22Rv1 (cell line): ENCODE measurements at regions not wholly inside any gene's neighbourhood (a gene's known extent, or its start where the extent isn't known, plus 50 kb on each side); places are given as distances from the start of the nearest gene placed in this dataset.

Source experiments
- H3K27ac ChIP-seq: fragments of 450-650 bp; 2 replicates; pipeline ENCODE4 v1.5.1; 2017
- ZFX ChIP-seq: fragments of 450-650 bp; IDR thresholded peaks from 2 replicates; pipeline ENCODE4 v1.6.1; 2017; ENCODE audit warnings: antibody characterized with exemption, borderline replicate concordance
- TF ChIP-seq, protein P1 (sequence below): fragments of 450-650 bp; IDR thresholded peaks from 2 replicates; pipeline ENCODE4 v1.5.1; 2017; ENCODE audit warnings: mild to moderate bottlenecking

DNA sequence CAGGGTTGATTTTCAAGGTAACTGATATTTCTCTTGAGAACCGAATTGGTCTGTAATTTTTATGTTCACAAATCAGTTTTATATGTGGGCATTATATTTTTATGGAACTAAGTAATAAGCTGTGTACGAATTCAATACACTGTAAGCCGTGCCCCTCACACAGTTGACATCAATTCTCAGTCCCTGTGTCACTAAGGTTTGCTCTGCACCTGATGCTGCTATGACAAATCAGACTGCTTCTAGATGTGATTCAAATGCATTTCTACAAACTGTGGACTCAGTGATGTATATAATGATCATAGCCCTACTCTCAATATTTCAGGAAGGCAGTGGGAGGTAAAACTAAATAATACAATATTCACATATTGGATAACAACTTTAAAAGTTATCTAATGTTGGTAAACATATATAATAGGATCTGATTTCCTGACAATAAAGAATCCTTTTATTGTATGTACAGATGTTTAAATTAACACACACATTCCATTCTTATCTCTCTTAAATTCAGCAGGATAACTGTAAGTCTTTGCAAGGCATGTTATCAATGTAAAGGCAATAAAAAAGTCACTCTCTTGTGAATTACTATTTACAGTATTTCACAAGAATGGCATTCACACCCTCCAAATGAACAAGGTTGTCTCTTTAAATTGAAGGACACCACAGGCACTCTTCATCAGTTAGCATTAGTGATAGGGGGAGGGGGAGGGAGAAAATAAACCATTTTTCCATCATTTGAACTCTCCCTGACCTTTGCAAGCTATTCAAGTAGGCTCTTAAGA lies 87.2 kb upstream of the SOX5 start:
- TF ChIP-seq, protein P1, sequence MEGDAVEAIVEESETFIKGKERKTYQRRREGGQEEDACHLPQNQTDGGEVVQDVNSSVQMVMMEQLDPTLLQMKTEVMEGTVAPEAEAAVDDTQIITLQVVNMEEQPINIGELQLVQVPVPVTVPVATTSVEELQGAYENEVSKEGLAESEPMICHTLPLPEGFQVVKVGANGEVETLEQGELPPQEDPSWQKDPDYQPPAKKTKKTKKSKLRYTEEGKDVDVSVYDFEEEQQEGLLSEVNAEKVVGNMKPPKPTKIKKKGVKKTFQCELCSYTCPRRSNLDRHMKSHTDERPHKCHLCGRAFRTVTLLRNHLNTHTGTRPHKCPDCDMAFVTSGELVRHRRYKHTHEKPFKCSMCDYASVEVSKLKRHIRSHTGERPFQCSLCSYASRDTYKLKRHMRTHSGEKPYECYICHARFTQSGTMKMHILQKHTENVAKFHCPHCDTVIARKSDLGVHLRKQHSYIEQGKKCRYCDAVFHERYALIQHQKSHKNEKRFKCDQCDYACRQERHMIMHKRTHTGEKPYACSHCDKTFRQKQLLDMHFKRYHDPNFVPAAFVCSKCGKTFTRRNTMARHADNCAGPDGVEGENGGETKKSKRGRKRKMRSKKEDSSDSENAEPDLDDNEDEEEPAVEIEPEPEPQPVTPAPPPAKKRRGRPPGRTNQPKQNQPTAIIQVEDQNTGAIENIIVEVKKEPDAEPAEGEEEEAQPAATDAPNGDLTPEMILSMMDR: no peak
- TF ChIP-seq ZFX: no peak
- no peak overlapping the region for H3K27ac ChIP-seq

DNA sequence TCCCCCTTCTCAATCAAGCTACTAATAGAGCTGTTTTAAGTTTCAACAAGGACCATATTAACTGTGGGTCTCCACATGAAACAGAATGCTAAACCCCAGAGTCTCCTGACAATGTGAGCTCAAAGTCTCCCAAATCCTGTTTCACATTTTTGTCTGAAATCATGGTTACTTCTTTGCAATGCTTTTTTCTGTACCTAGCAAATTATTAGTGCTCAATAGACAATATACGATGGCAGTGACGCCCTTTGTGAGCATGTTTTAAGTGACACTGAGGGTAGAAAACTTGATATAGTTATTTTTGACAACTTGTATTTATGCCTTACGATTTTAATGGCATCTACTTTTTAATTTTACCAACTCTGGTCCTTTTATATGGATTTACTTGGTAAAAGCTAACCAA lies 85.4 kb upstream of the SOX5 start:
- H3K27ac ChIP-seq: no peak overlapping the region
- TF ChIP-seq, protein P1: no peak
- TF ChIP-seq ZFX: no peak

DNA sequence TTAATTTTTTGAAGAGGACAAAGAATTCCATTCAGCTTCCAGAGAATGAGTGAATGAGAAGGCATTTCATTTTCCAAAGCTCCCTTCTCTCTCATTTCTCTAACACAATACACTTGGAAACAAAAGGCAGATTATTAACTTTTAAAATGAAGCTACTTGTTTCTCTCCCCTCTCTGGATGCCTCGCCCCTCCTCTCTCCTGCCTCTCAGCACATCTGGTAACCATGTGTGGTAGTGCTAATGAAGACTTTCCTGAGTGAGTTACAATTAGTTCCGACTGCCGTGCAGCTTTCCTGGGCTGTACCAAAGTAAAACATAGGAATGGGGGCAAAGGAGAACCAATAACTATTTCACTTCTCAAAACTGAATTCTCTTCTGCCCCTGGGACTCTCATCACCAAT lies 84.7 kb upstream of the SOX5 start:
- H3K27ac ChIP-seq: no peak overlapping the region
- TF ChIP-seq, protein P1: no peak
- TF ChIP-seq ZFX: no peak

DNA sequence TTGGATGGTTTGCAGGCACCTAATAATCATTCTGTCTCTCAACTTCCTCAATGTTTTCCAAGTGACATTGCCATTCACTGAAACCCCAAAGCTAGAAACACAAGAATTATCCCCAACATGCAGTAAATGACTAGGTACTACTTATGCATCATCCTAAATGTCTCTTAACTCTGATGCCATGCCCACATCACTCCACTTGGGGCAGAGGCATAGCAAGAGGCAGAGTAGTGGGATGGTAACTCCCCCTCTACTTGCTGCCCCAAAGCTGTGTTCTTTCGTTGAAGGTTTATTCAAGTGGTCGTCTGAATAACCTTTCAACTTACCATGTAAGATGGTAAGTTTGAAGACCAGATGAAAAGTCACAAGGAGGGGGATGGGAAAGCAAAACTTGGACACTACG lies 77.9 kb upstream of the SOX5 start:
- TF ChIP-seq, protein P1: no peak
- no peak for TF ChIP-seq ZFX
- H3K27ac ChIP-seq: no peak overlapping the region

DNA sequence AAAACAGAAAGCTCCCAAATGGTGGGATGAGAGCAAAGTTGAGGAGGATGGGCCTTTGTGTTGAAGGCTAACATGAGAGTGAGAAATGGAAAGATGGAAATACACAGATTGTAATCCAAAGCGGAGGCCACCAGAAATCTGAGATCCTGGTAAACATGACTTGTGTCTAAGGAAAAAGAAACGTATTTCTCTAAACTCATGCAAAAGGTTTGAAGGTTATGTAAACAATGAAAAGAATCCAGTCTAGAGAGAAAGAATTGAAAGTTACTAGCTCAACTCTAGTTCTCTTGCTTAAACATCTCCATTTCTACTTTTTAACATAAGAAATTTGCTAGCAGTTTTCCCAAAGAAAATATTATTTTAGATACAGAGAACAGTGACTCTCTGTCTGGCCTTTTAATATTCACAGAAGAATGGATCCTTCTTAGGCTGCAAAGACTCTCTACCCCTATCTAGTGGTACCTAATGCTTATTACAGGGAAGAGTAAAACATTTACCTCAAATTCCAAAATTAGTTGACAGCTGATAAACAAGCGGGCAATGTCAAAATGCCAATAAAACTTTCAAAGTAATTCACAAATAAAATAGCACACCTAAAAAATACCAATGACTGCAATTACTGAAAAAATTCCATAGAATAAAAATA lies 75.8 kb upstream of the SOX5 start:
- TF ChIP-seq, protein P1: peak; percentile 81
- no peak for TF ChIP-seq ZFX
- no peak overlapping the region for H3K27ac ChIP-seq

DNA sequence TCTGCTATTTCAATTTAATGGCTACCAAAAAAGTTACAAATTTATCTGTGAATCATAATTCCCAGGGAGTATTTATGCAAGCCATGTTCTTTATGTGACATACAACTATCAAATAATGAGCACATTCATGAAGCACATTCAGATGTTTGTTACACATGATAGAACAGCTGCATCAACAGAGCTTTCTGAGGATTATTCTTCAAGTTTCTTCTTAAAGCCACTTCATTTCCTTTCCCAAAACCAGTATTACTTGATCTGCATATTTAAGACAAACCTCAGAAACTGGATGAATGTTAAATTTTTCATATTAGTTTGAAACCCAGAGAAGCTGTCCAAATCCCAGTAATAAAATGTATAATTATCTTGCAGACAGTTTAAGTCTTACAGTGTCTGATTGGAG lies 73.6 kb upstream of the SOX5 start:
- no peak overlapping the region for H3K27ac ChIP-seq

DNA sequence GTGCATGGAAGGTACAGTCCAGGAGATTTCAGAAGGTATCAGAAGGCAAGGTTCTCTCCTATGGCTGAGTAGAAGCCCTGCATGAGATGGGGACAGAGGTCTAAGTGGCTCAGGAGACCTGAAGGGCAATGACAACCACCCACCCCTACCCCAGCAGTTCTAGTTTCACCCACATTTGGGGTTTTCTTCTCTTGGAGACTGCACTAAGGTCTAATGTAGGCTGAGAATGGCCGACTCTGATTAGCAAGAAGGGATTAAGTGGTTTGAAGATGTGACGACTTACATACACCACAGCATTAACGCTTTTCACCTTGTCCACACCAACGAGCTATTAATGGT lies 71.7 kb upstream of the SOX5 start:
- no peak for TF ChIP-seq ZFX
- TF ChIP-seq, protein P1: no peak
- H3K27ac ChIP-seq: no peak overlapping the region

More for the DNA sequence above, 73.6 kb upstream of the SOX5 start:
- TF ChIP-seq, protein P1: no peak
- no peak for TF ChIP-seq ZFX
